OCI-LY7 (cell line): ENCODE measurements at regions not wholly inside any gene's neighbourhood (a gene's known extent, or its start where the extent isn't known, plus 50 kb on each side); places are given as distances from the start of the nearest gene placed in this dataset.
"Not testable (repeated sequence)": the region's sequence is repeated elsewhere in the genome, so short reads cannot be mapped to it uniquely, and the experiment has no call there.

Source experiments
- BruUV-seq: library from RNA; stranded (reverse); fragments of 400-500 nt; replicated peaks from 2 replicates; lab custom pipeline; 2021; lab: Mats Ljungman, UMichigan
- CTCF ChIA-PET: fragments of 300-600 bp; sonication (Branson Sonifier 250); formaldehyde crosslinking; loops from one replicate; lab custom pipeline; 2022; ENCODE audit warnings: antibody characterized with exemption; ENCODE audit not compliant: unreplicated experiment; lab: Charles Lee
- POLR2A ChIA-PET: fragments of 300-600 bp; sonication (Branson Sonifier 250); formaldehyde crosslinking; loops from one replicate; lab custom pipeline; 2022; ENCODE audit warnings: antibody characterized with exemption; lab: Charles Lee
- DNase-seq: peaks from one replicate; pipeline ENCODE4 v3.0.0-alpha.2; 2015; ENCODE audit warnings: low spot score
- H2AFZ ChIP-seq: fragments of 200-600 bp; sonication (generic), shearing (Covaris generic); 2 replicates; pipeline ENCODE4 v1.6.1; 2014; ENCODE audit warnings: mild to moderate bottlenecking, antibody characterized with exemption, low read length, moderate library complexity
- H3K27ac ChIP-seq: fragments of 200-600 bp; sonication (generic); 2 replicates; pipeline ENCODE4 v1.5.1; 2014; ENCODE audit warnings: mixed run types, low read depth, mild to moderate bottlenecking, moderate library complexity, low read length, inconsistent platforms; ENCODE audit not compliant: poor library complexity, severe bottlenecking
- H3K36me3 ChIP-seq: fragments of 200-600 bp; sonication (generic); 2 replicates; pipeline ENCODE4 v1.6.1; 2014; ENCODE audit warnings: mild to moderate bottlenecking, antibody characterized with exemption, low read length, moderate library complexity, mixed read lengths; ENCODE audit not compliant: insufficient read depth
- H3K4me1 ChIP-seq: fragments of 200-600 bp; sonication (generic); 2 replicates; pipeline ENCODE4 v1.5.1; 2014; ENCODE audit warnings: mild to moderate bottlenecking, low read length; ENCODE audit not compliant: insufficient read depth, poor library complexity, severe bottlenecking
- H3K4me2 ChIP-seq: fragments of 200-600 bp; sonication (generic); 2 replicates; pipeline ENCODE4 v1.6.1; 2014; ENCODE audit warnings: mild to moderate bottlenecking, low read length
- H3K4me3 ChIP-seq: fragments of 200-600 bp; sonication (generic); 2 replicates; pipeline ENCODE4 v1.5.1; 2014; ENCODE audit warnings: mild to moderate bottlenecking, low read depth, low read length; ENCODE audit not compliant: poor library complexity, severe bottlenecking
- H3K79me2 ChIP-seq: fragments of 200-600 bp; sonication (generic); 2 replicates; pipeline ENCODE4 v1.6.1; 2016; ENCODE audit warnings: low read depth, mild to moderate bottlenecking, low read length, moderate library complexity, mixed read lengths; ENCODE audit not compliant: insufficient read depth
- H3K9me2 ChIP-seq: fragments of 200-600 bp; sonication (generic); 2 replicates; pipeline ENCODE4 v1.6.1; 2016; ENCODE audit warnings: mild to moderate bottlenecking, low read length, mixed read lengths; ENCODE audit not compliant: insufficient read depth
- H3K9me3 ChIP-seq: fragments of 200-600 bp; sonication (generic); 2 replicates; pipeline ENCODE4 v1.6.1; 2014; ENCODE audit warnings: mild to moderate bottlenecking, mixed run types, low read length, mixed read lengths
- H4K20me1 ChIP-seq: fragments of 200-600 bp; sonication (generic); 2 replicates; pipeline ENCODE4 v1.6.1; 2014; ENCODE audit warnings: mild to moderate bottlenecking, antibody characterized with exemption, low read length, moderate library complexity, mixed read lengths; ENCODE audit not compliant: insufficient read depth
- CTCF ChIP-seq: fragments of 200-600 bp; sonication (generic); conservative IDR thresholded peaks from 2 replicates; pipeline ENCODE4 v1.5.1; 2014; ENCODE audit warnings: mild to moderate bottlenecking, antibody characterized with exemption, low read length, moderate library complexity, mixed read lengths
- EZH2phosphoT487 ChIP-seq: fragments of 200-600 bp; sonication (generic); IDR thresholded peaks from 2 replicates; pipeline ENCODE4 v1.6.1; 2018; ENCODE audit warnings: low read depth, borderline replicate concordance, mild to moderate bottlenecking, mixed run types, antibody characterized with exemption, low read length, moderate library complexity, mixed read lengths
- intact Hi-C: fragments of 100-400 bp; cut with micrococcal nuclease; formaldehyde crosslinking; loops from one replicate; pipeline ENCODE4 v1.10.0; 2022; ENCODE audit not compliant: unreplicated experiment

DNA sequence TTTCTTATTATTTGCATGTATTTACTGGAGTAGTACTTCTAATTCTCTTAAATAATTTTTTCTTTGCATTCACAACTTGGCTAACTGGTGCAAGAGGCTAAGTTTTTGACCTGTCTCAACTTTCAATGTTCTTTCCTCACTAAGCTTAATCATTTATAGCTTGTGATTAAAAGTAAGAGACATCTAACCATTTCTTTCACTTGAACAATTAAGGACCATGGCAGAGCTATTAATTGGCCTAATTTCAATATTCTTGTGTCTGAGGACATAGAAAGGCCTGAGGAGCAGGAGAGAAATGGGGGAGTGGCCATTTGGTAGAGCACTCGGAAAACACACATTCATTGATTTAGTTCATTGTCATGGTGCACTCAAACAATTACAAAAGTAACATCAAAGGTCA is 141.4 kb upstream of the TMEM196 start:
- no TSS peak for BruUV-seq
- no peak for DNase-seq
- ChIA-PET CTCF (no interaction called here), POLR2A (no interaction called here)
- no peak overlapping the region for H2AFZ ChIP-seq
- intact Hi-C loops = no loop called here
- no peaks in the 10 kb centered on the region; the same call in 1 of the 2 replicates for H4K20me1 ChIP-seq
- no peaks in the 10 kb centered on the region for H3K79me2 ChIP-seq
- no peak overlapping the region for H3K4me3 ChIP-seq
- no peaks in the 10 kb centered on the region for H3K9me3 ChIP-seq
- TF ChIP-seq CTCF = no peak
- no peak for TF ChIP-seq EZH2phosphoT487
- no peaks in the 10 kb centered on the region for H3K4me1 ChIP-seq
- H3K27ac ChIP-seq = no peak overlapping the region
- H3K36me3 ChIP-seq = no peaks in the 10 kb centered on the region
- no peak overlapping the region for H3K4me2 ChIP-seq
- H3K9me2 ChIP-seq = no peaks in the 10 kb centered on the region

DNA sequence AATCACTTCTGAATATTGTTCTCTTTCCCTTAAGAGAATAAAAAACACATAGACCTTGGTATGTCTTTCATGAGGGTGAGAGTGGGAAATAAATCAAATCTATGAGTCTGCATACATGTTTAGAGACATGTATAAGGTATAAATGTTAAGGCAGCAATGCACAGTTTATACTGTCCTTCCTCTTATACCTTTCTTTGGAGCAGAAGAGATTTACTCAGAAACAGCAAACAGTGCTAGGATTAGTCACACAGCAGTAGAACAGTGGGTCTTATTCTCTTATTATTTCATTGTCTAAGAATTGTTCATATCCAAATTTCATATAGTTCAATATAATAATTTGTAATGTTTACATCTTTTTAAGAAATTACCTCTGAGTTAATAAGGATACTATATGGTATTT is 126.7 kb upstream of the TMEM196 start:
- Histone ChIP-seq H3K9me3 (no peaks in the 10 kb centered on the region), H3K9me2 (no peaks in the 10 kb centered on the region), H3K4me3 (no peak overlapping the region), H3K4me2 (no peak overlapping the region), H3K79me2 (no peaks in the 10 kb centered on the region), H4K20me1 (no peaks in the 10 kb centered on the region), H3K27ac (no peak overlapping the region), H3K4me1 (no peaks in the 10 kb centered on the region), H2AFZ (no peak overlapping the region), H3K36me3 (no peaks in the 10 kb centered on the region)
- intact Hi-C loops = no loop called here
- no peak for TF ChIP-seq EZH2phosphoT487
- no peak for TF ChIP-seq CTCF
- POLR2A ChIA-PET = no interaction called here
- no TSS peak for BruUV-seq
- DNase-seq = no peak
- CTCF ChIA-PET = no interaction called here

GRCh38 chr7:19899529-19899928 is 126.1 kb upstream of the TMEM196 start:
- intact Hi-C loops = no loop called here
- no peak overlapping the region for H3K4me2 ChIP-seq
- POLR2A ChIA-PET = no interaction called here

DNA sequence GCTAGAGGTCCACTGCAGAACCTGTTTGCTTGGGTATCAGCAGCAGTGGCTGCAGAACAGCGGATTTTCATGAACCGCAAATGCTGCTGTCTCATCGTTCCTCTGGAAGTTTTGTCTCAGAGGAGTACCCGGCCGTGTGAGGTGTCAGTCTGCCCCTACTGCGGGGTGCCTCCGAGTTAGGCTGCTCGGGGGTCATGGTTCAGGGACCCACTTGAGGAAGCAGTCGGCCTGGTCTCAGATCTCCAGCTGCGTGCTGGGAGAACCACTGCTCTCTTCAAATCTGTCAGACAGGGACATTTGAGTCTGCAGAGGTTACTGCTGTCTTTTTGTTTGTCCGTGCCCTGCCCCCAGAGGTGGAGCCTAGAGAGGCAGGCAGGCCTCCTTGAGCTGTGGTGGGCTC is 109.5 kb upstream of the TMEM196 start:
- BruUV-seq, CTCF ChIA-PET, H3K4me3 ChIP-seq, DNase-seq, H3K9me3 ChIP-seq, POLR2A ChIA-PET, H3K36me3 ChIP-seq, intact Hi-C loops, H3K4me1 ChIP-seq, H2AFZ ChIP-seq, H3K4me2 ChIP-seq, H3K79me2 ChIP-seq, H4K20me1 ChIP-seq, H3K27ac ChIP-seq, H3K9me2 ChIP-seq: not testable (repeated sequence)

More at GRCh38 chr7:19899529-19899928, 126.1 kb upstream of the TMEM196 start:
- no TSS peak for BruUV-seq
- no peak overlapping the region for H2AFZ ChIP-seq
- no peaks in the 10 kb centered on the region for H3K79me2 ChIP-seq
- no peak for DNase-seq
- no peaks in the 10 kb centered on the region for H3K9me2 ChIP-seq
- no peaks in the 10 kb centered on the region for H3K4me1 ChIP-seq
- H3K36me3 ChIP-seq = no peaks in the 10 kb centered on the region
- no peaks in the 10 kb centered on the region for H4K20me1 ChIP-seq
- CTCF ChIA-PET = no interaction called here
- H3K4me3 ChIP-seq = no peak overlapping the region
- no peak for TF ChIP-seq EZH2phosphoT487
- no peak for TF ChIP-seq CTCF
- no peaks in the 10 kb centered on the region for H3K9me3 ChIP-seq
- H3K27ac ChIP-seq = no peak overlapping the region
